CD14-positive monocyte (primary cell): ENCODE measurements at regions not wholly inside any gene's neighbourhood (a gene's known extent, or its start where the extent isn't known, plus 50 kb on each side); places are given as distances from the start of the nearest gene placed in this dataset.

ENCODE experiments used
- DNase-seq, 3 donors: peaks; one replicate each; pipeline ENCODE4 v3.0.0-alpha.2; 2011 to 2022
- H2AFZ ChIP-seq: 2 replicates; pipeline ENCODE4 v1.6.0; 2012; ENCODE audit warnings: mild to moderate bottlenecking, low read depth, low read length, inconsistent platforms; ENCODE audit not compliant: insufficient read depth, poor library complexity, severe bottlenecking
- H3K27ac ChIP-seq, 2 donors: 1 replicate in 1 of 2; 2 replicates in 1 of 2; pipeline ENCODE4 v1.5.1; 2012 to 2013; ENCODE audit warnings: low read length in 2 of 2, control low read depth in 1 of 2, inconsistent platforms in 1 of 2, low read depth in 1 of 2, mild to moderate bottlenecking in 1 of 2
- H3K27me3 ChIP-seq, 2 donors: one replicate each; pipeline versions ENCODE4 v1.6.0 to v1.6.1; 2011 to 2013; ENCODE audit warnings: low read length in 2 of 2; ENCODE audit not compliant: control insufficient read depth in 2 of 2, insufficient read depth in 2 of 2
- H3K36me3 ChIP-seq, 2 donors: replicated peaks in 1 of 2; 1 replicate in 1 of 2; 2 replicates in 1 of 2; pipeline versions ENCODE4 v1.5.1 to v1.6.1; 2012 to 2013; ENCODE audit warnings: low read length in 2 of 2, control low read depth in 1 of 2, inconsistent platforms in 1 of 2, mild to moderate bottlenecking in 1 of 2; ENCODE audit not compliant: insufficient read depth in 2 of 2, control insufficient read depth in 1 of 2
- H3K4me1 ChIP-seq, 2 donors: 1 replicate in 1 of 2; 2 replicates in 1 of 2; pipeline versions ENCODE4 v1.5.1 to v1.6.1; 2012 to 2013; ENCODE audit warnings: low read length in 2 of 2, control low read depth in 1 of 2, inconsistent platforms in 1 of 2, mild to moderate bottlenecking in 1 of 2, moderate library complexity in 1 of 2; ENCODE audit not compliant: insufficient read depth in 2 of 2, control insufficient read depth in 1 of 2
- H3K4me2 ChIP-seq: replicated peaks from 2 replicates; pipeline ENCODE3; 2012; ENCODE audit warnings: low read length, moderate library complexity, mild to moderate bottlenecking; ENCODE audit not compliant: poor library complexity, severe bottlenecking; ENCODE audit errors: extremely low read depth
- H3K4me3 ChIP-seq, 3 experiments: fragments of 200-600 bp in 1 of 3; sonication (generic) in 1 of 3; replicated peaks in 1 of 3; 1 replicate in 2 of 3; 2 replicates in 1 of 3; pipeline ENCODE4 v1.5.1; 2011 to 2013; ENCODE audit warnings: low read length in 3 of 3, mild to moderate bottlenecking in 3 of 3, control low read depth in 2 of 3, low read depth in 2 of 3, inconsistent platforms in 1 of 3, moderate library complexity in 1 of 3
- H3K79me2 ChIP-seq: 2 replicates; pipeline ENCODE4 v1.6.0; 2012; ENCODE audit warnings: mild to moderate bottlenecking, control low read depth, inconsistent platforms, low read length, moderate library complexity; ENCODE audit not compliant: insufficient read depth
- H3K9ac ChIP-seq: 2 replicates; pipeline ENCODE4 v1.6.0; 2017; ENCODE audit warnings: low read length, mild to moderate bottlenecking; ENCODE audit not compliant: insufficient read depth, poor library complexity, severe bottlenecking
- H3K9me3 ChIP-seq, 2 donors: replicated peaks in 1 of 2; 1 replicate in 1 of 2; 2 replicates in 1 of 2; pipeline versions ENCODE4 v1.5.1 to v1.6.1; 2012 to 2013; ENCODE audit warnings: low read length in 2 of 2, control low read depth in 1 of 2; ENCODE audit not compliant: control insufficient read depth in 1 of 2, insufficient read depth in 1 of 2
- H4K20me1 ChIP-seq: 2 replicates; pipeline ENCODE4 v1.6.0; 2012; ENCODE audit warnings: mild to moderate bottlenecking, low read length, control low read depth, moderate library complexity; ENCODE audit not compliant: insufficient read depth
- H3K27ac Mint-ChIP-seq, 7 donors: one replicate each; pipeline ENCODE4 v1.8.0; 2020; ENCODE audit warnings: mild to moderate bottlenecking in 7 of 7, mixed read lengths in 7 of 7, moderate library complexity in 6 of 7, inconsistent platforms in 2 of 7
- H3K27me3 Mint-ChIP-seq, 3 donors: one replicate each; pipeline ENCODE4 v1.8.0; 2021 to 2022; ENCODE audit warnings: low read depth in 3 of 3, mild to moderate bottlenecking in 3 of 3, mixed read lengths in 3 of 3, moderate library complexity in 3 of 3, inconsistent platforms in 1 of 3
- H3K36me3 Mint-ChIP-seq, 2 donors: one replicate each; pipeline ENCODE4 v1.8.0; 2020; ENCODE audit warnings: mixed read lengths in 2 of 2, inconsistent platforms in 1 of 2, mild to moderate bottlenecking in 1 of 2
- H3K4me1 Mint-ChIP-seq: one replicate; pipeline ENCODE4 v1.8.0; 2020; ENCODE audit warnings: mild to moderate bottlenecking, mixed read lengths
- H3K4me3 Mint-ChIP-seq, 2 donors: one replicate each; pipeline ENCODE4 v1.8.0; 2020; ENCODE audit warnings: mild to moderate bottlenecking in 2 of 2, mixed read lengths in 2 of 2, moderate library complexity in 1 of 2
- H3K9me3 Mint-ChIP-seq, 7 donors: one replicate each; pipeline ENCODE4 v1.8.0; 2020 to 2022; ENCODE audit warnings: mixed read lengths in 7 of 7, mild to moderate bottlenecking in 6 of 7, moderate library complexity in 6 of 7, inconsistent platforms in 2 of 7
- WGBS: methylation state at CpG from one replicate; pipeline ENCODE4 v1.1.5; 2013; ENCODE audit warnings: missing lambda C conversion rate; ENCODE audit not compliant: insufficient coverage; 5-methylcytosine and 5-hydroxymethylcytosine counted together
- intact Hi-C, 2 donors: fragments of 100-400 bp; cut with micrococcal nuclease; formaldehyde crosslinking; loops; one replicate each; pipeline versions ENCODE4 v1.15.0 to v1.15.1; 2023
- TF ChIP-seq, protein P1 (sequence below): fragments of 200-600 bp; IDR thresholded peaks from one replicate; pipeline ENCODE4 v1.8.0; 2022; ENCODE audit warnings: antibody characterized with exemption, mild to moderate bottlenecking

DNA sequence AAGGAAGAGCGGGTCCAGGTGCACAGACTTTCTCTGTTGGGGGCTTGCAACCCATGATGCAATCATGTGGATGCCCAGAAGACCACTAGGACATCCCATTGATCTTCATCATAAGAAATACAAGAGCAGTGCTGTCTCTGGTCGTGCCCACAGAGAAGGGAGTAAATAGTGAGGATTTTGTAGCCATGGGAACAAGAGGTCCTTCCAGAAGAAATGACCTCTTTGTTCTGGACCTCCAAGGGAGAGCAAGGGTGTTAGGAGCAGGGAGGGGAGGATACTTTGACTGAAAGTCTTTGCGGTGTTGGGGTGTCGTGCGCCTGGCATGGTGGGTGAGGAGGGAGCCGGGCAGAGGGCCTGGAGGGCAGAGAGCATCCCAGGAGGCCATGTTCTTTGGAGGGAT is 55.0 kb upstream of the EN2 start:
- no peaks in the 10 kb centered on the region for H3K4me1 ChIP-seq
- no peaks in the 10 kb centered on the region for H3K9me3 ChIP-seq
- no peaks in the 10 kb centered on the region for H3K4me1 Mint-ChIP-seq
- intact Hi-C loops = no loop called here
- TF ChIP-seq, protein P1, sequence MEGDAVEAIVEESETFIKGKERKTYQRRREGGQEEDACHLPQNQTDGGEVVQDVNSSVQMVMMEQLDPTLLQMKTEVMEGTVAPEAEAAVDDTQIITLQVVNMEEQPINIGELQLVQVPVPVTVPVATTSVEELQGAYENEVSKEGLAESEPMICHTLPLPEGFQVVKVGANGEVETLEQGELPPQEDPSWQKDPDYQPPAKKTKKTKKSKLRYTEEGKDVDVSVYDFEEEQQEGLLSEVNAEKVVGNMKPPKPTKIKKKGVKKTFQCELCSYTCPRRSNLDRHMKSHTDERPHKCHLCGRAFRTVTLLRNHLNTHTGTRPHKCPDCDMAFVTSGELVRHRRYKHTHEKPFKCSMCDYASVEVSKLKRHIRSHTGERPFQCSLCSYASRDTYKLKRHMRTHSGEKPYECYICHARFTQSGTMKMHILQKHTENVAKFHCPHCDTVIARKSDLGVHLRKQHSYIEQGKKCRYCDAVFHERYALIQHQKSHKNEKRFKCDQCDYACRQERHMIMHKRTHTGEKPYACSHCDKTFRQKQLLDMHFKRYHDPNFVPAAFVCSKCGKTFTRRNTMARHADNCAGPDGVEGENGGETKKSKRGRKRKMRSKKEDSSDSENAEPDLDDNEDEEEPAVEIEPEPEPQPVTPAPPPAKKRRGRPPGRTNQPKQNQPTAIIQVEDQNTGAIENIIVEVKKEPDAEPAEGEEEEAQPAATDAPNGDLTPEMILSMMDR = no peak
- H3K4me3 Mint-ChIP-seq = no peak overlapping the region
- peaks cover 0 to 8% (median 3%) of the 10 kb centered on the region in 7 donors for H3K9me3 Mint-ChIP-seq
- H3K36me3 Mint-ChIP-seq = no peaks in the 10 kb centered on the region
- WGBS = 98% methylated on average over 4 of the region's 6 CpGs
- H3K27ac ChIP-seq = no peak overlapping the region
- no peaks in the 10 kb centered on the region for H3K79me2 ChIP-seq
- H3K36me3 ChIP-seq = no peaks in the 10 kb centered on the region
- H3K27ac Mint-ChIP-seq = no peak overlapping the region
- H3K27me3 Mint-ChIP-seq = peaks cover 22 to 64% (median 38%) of the 10 kb centered on the region in 3 donors
- H2AFZ ChIP-seq = no peak overlapping the region
- no peak overlapping the region for H3K4me2 ChIP-seq
- no peaks in the 10 kb centered on the region for H4K20me1 ChIP-seq
- H3K9ac ChIP-seq = no peak overlapping the region
- no peak overlapping the region for H3K4me3 ChIP-seq
- DNase-seq = no peak
- H3K27me3 ChIP-seq = peaks cover 0 to 24% of the 10 kb centered on the region in 2 donors

GRCh38 chr7:155404976-155405375 is 53.0 kb upstream of the EN2 start:
- TF ChIP-seq, protein P1 = no peak
- 83% methylated on average over 3 of the region's 14 CpGs for WGBS
- Histone ChIP-seq H3K4me2 (no peak overlapping the region), H4K20me1 (no peaks in the 10 kb centered on the region), H3K79me2 (no peaks in the 10 kb centered on the region), H3K9ac (no peak overlapping the region), H3K9me3 (no peaks in the 10 kb centered on the region), H2AFZ (no peak overlapping the region), H3K4me1 (no peaks in the 10 kb centered on the region), H3K27me3 (peaks cover 0 to 26% of the 10 kb centered on the region in 2 donors), H3K36me3 (no peaks in the 10 kb centered on the region), H3K4me3 (no peak overlapping the region), H3K27ac (no peak overlapping the region)
- intact Hi-C loops = no loop called here
- Mint-ChIP-seq H3K36me3 (no peaks in the 10 kb centered on the region), H3K4me3 (peak overlapping the region in 1 of 2 donors; percentile 31), H3K27ac (no peak overlapping the region), H3K27me3 (peaks cover 27 to 72% (median 38%) of the 10 kb centered on the region in 3 donors), H3K9me3 (peaks cover 0 to 8% (median 3%) of the 10 kb centered on the region in 7 donors), H3K4me1 (no peaks in the 10 kb centered on the region)
- no peak for DNase-seq
